ENCODE measurements at regions not wholly inside any gene's neighbourhood (a gene's known extent, or its start where the extent isn't known, plus 50 kb on each side); places are given as distances from the start of the nearest gene placed in this dataset.

GRCh38 chr1:165067829-165068228 is 288.7 kb downstream of the LMX1A start:
- Histone ChIP-seq H3K4me1 (ENCODE audit: control insufficient read depth in 1 of 2, insufficient read depth in 2 of 2, low read length in 2 of 2) (no peaks in the 10 kb centered on the region), H3K9me3 (ENCODE audit: control insufficient read depth, low read length) (no peaks in the 10 kb centered on the region), H3K36me3 (ENCODE audit: control insufficient read depth in 1 of 2, insufficient read depth in 2 of 2, low read length in 1 of 2) (no peaks in the 10 kb centered on the region), H3K27ac (ENCODE audit: low read depth in 1 of 2, low read length in 2 of 2) (no peak overlapping the region), H3K27me3 (ENCODE audit: control insufficient read depth in 1 of 2, insufficient read depth in 2 of 2, low read length in 1 of 2) (no peaks in the 10 kb centered on the region), H3K4me3 (ENCODE audit: low read length in 2 of 2) (no peak overlapping the region)
- intact Hi-C loops (cut with DNase I): no loop called here
- WGBS, 2 donors: 87 to 96% methylated on average over 2 of the region's 2 CpGs
- DNase-seq (no peak), ATAC-seq (ENCODE audit: low FRiP score) (no peak)

GRCh38 chr1:165063181-165063965 is 293.1 kb downstream of the LMX1A start:
- no peaks in the 10 kb centered on the region for H3K27me3 ChIP-seq (ENCODE audit: control insufficient read depth in 1 of 2, insufficient read depth in 2 of 2, low read length in 1 of 2)
- no peak for DNase-seq
- H3K4me3 ChIP-seq (ENCODE audit: low read length in 2 of 2): no peak overlapping the region
- H3K27ac ChIP-seq (ENCODE audit: low read depth in 1 of 2, low read length in 2 of 2): no peak overlapping the region
- H3K9me3 ChIP-seq (ENCODE audit: control insufficient read depth, low read length): no peaks in the 10 kb centered on the region
- intact Hi-C loops (cut with DNase I): no loop called here
- H3K36me3 ChIP-seq (ENCODE audit: control insufficient read depth in 1 of 2, insufficient read depth in 2 of 2, low read length in 1 of 2): no peaks in the 10 kb centered on the region
- WGBS, 2 donors: 43 to 52% methylated on average over 6 of the region's 6 CpGs
- ATAC-seq (ENCODE audit: low FRiP score): peak; percentile 46
- H3K4me1 ChIP-seq (ENCODE audit: control insufficient read depth in 1 of 2, insufficient read depth in 2 of 2, low read length in 2 of 2): no peaks in the 10 kb centered on the region

- WGBS, 2 donors: 66 to 69% methylated on average over 4 of the region's 4 CpGs
Measured at GRCh38 chr1:165062346-165062745, 294.2 kb downstream of the LMX1A start.

GRCh38 chr1:165060285-165060793 is 296.2 kb downstream of the LMX1A start:
- no peaks in the 10 kb centered on the region for H3K4me1 ChIP-seq (ENCODE audit: control insufficient read depth in 1 of 2, insufficient read depth in 2 of 2, low read length in 2 of 2)
- no peaks in the 10 kb centered on the region for H3K36me3 ChIP-seq (ENCODE audit: control insufficient read depth in 1 of 2, insufficient read depth in 2 of 2, low read length in 1 of 2)
- no peak for DNase-seq
- H3K9me3 ChIP-seq (ENCODE audit: control insufficient read depth, low read length): no peaks in the 10 kb centered on the region
- no peaks in the 10 kb centered on the region for H3K27me3 ChIP-seq (ENCODE audit: control insufficient read depth in 1 of 2, insufficient read depth in 2 of 2, low read length in 1 of 2)
- intact Hi-C loops (cut with DNase I): no loop called here
- no peak overlapping the region for H3K4me3 ChIP-seq (ENCODE audit: low read length in 2 of 2)
- 87 to 92% methylated on average over 6 of the region's 6 CpGs for WGBS, 2 donors
- no peak overlapping the region for H3K27ac ChIP-seq (ENCODE audit: low read depth in 1 of 2, low read length in 2 of 2)
- ATAC-seq (ENCODE audit: low FRiP score): no peak

More at GRCh38 chr1:165062346-165062745, 294.2 kb downstream of the LMX1A start:
- intact Hi-C loops (cut with DNase I): no loop called here
- no peaks in the 10 kb centered on the region for H3K27me3 ChIP-seq (ENCODE audit: control insufficient read depth in 1 of 2, insufficient read depth in 2 of 2, low read length in 1 of 2)
- ATAC-seq (ENCODE audit: low FRiP score): no peak
- H3K4me1 ChIP-seq (ENCODE audit: control insufficient read depth in 1 of 2, insufficient read depth in 2 of 2, low read length in 2 of 2): no peaks in the 10 kb centered on the region
- no peak overlapping the region for H3K4me3 ChIP-seq (ENCODE audit: low read length in 2 of 2)
- no peak for DNase-seq
- no peaks in the 10 kb centered on the region for H3K9me3 ChIP-seq (ENCODE audit: control insufficient read depth, low read length)
- H3K27ac ChIP-seq (ENCODE audit: low read depth in 1 of 2, low read length in 2 of 2): no peak overlapping the region
- H3K36me3 ChIP-seq (ENCODE audit: control insufficient read depth in 1 of 2, insufficient read depth in 2 of 2, low read length in 1 of 2): no peaks in the 10 kb centered on the region

- ATAC-seq (ENCODE audit: low FRiP score) (no peak), DNase-seq (no peak)
- Histone ChIP-seq H3K4me3 (ENCODE audit: low read length in 2 of 2) (no peak overlapping the region), H3K4me1 (ENCODE audit: control insufficient read depth in 1 of 2, insufficient read depth in 2 of 2, low read length in 2 of 2) (no peaks in the 10 kb centered on the region), H3K27ac (ENCODE audit: low read depth in 1 of 2, low read length in 2 of 2) (no peak overlapping the region), H3K27me3 (ENCODE audit: control insufficient read depth in 1 of 2, insufficient read depth in 2 of 2, low read length in 1 of 2) (no peaks in the 10 kb centered on the region), H3K9me3 (ENCODE audit: control insufficient read depth, low read length) (no peaks in the 10 kb centered on the region), H3K36me3 (ENCODE audit: control insufficient read depth in 1 of 2, insufficient read depth in 2 of 2, low read length in 1 of 2) (no peaks in the 10 kb centered on the region)
- intact Hi-C loops (cut with DNase I): no loop called here
- 56 to 59% methylated on average over 3 of the region's 3 CpGs for WGBS, 2 donors
Measured at GRCh38 chr1:165057956-165058355, 298.6 kb downstream of the LMX1A start.

GRCh38 chr1:165056914-165057313 is 299.6 kb downstream of the LMX1A start:
- DNase-seq: no peak
- no peaks in the 10 kb centered on the region for H3K36me3 ChIP-seq (ENCODE audit: control insufficient read depth in 1 of 2, insufficient read depth in 2 of 2, low read length in 1 of 2)
- no peaks in the 10 kb centered on the region for H3K4me1 ChIP-seq (ENCODE audit: control insufficient read depth in 1 of 2, insufficient read depth in 2 of 2, low read length in 2 of 2)
- H3K27ac ChIP-seq (ENCODE audit: low read depth in 1 of 2, low read length in 2 of 2): no peak overlapping the region
- intact Hi-C loops (cut with DNase I): no loop called here
- H3K4me3 ChIP-seq (ENCODE audit: low read length in 2 of 2): no peak overlapping the region
- H3K27me3 ChIP-seq (ENCODE audit: control insufficient read depth in 1 of 2, insufficient read depth in 2 of 2, low read length in 1 of 2): no peaks in the 10 kb centered on the region
- 21 to 22% methylated on average over 2 of the region's 2 CpGs for WGBS, 2 donors
- no peak for ATAC-seq (ENCODE audit: low FRiP score)
- no peaks in the 10 kb centered on the region for H3K9me3 ChIP-seq (ENCODE audit: control insufficient read depth, low read length)

GRCh38 chr1:165055581-165055980 is 300.9 kb downstream of the LMX1A start:
- WGBS, 2 donors: 83 to 90% methylated on average over 9 of the region's 9 CpGs
- Histone ChIP-seq H3K4me3 (ENCODE audit: low read length in 2 of 2) (no peak overlapping the region), H3K9me3 (ENCODE audit: control insufficient read depth, low read length) (no peaks in the 10 kb centered on the region), H3K36me3 (ENCODE audit: control insufficient read depth in 1 of 2, insufficient read depth in 2 of 2, low read length in 1 of 2) (no peaks in the 10 kb centered on the region), H3K4me1 (ENCODE audit: control insufficient read depth in 1 of 2, insufficient read depth in 2 of 2, low read length in 2 of 2) (no peaks in the 10 kb centered on the region), H3K27ac (ENCODE audit: low read depth in 1 of 2, low read length in 2 of 2) (no peak overlapping the region), H3K27me3 (ENCODE audit: control insufficient read depth in 1 of 2, insufficient read depth in 2 of 2, low read length in 1 of 2) (no peaks in the 10 kb centered on the region)
- ATAC-seq (ENCODE audit: low FRiP score) (no peak), DNase-seq (no peak)
- intact Hi-C loops (cut with DNase I): no loop called here

- WGBS, 2 donors: 51 to 72% methylated on average over 4 of the region's 4 CpGs
- no peak overlapping the region for H3K4me3 ChIP-seq (ENCODE audit: low read length in 2 of 2)
- no peaks in the 10 kb centered on the region for H3K27me3 ChIP-seq (ENCODE audit: control insufficient read depth in 1 of 2, insufficient read depth in 2 of 2, low read length in 1 of 2)
- H3K27ac ChIP-seq (ENCODE audit: low read depth in 1 of 2, low read length in 2 of 2): no peak overlapping the region
- no peaks in the 10 kb centered on the region for H3K36me3 ChIP-seq (ENCODE audit: control insufficient read depth in 1 of 2, insufficient read depth in 2 of 2, low read length in 1 of 2)
- no peaks in the 10 kb centered on the region for H3K9me3 ChIP-seq (ENCODE audit: control insufficient read depth, low read length)
- DNase-seq: no peak
- no peak for ATAC-seq (ENCODE audit: low FRiP score)
- no peaks in the 10 kb centered on the region for H3K4me1 ChIP-seq (ENCODE audit: control insufficient read depth in 1 of 2, insufficient read depth in 2 of 2, low read length in 2 of 2)
- intact Hi-C loops (cut with DNase I): no loop called here
Measured at GRCh38 chr1:165054627-165055026, 301.9 kb downstream of the LMX1A start.

- Histone ChIP-seq H3K9me3 (ENCODE audit: control insufficient read depth, low read length) (no peaks in the 10 kb centered on the region), H3K36me3 (ENCODE audit: control insufficient read depth in 1 of 2, insufficient read depth in 2 of 2, low read length in 1 of 2) (no peaks in the 10 kb centered on the region), H3K27ac (ENCODE audit: low read depth in 1 of 2, low read length in 2 of 2) (no peak overlapping the region), H3K4me3 (ENCODE audit: low read length in 2 of 2) (no peak overlapping the region), H3K27me3 (ENCODE audit: control insufficient read depth in 1 of 2, insufficient read depth in 2 of 2, low read length in 1 of 2) (no peaks in the 10 kb centered on the region), H3K4me1 (ENCODE audit: control insufficient read depth in 1 of 2, insufficient read depth in 2 of 2, low read length in 2 of 2) (no peaks in the 10 kb centered on the region)
- WGBS, 2 donors: 50% methylated on average over 2 of the region's 2 CpGs
- DNase-seq (no peak), ATAC-seq (ENCODE audit: low FRiP score) (no peak)
- intact Hi-C loops (cut with DNase I): no loop called here
Measured at GRCh38 chr1:165053351-165053750, 303.2 kb downstream of the LMX1A start.

All from aorta (tissue), 5 donors.